HL-60 (cell line): ENCODE measurements at regions not wholly inside any gene's neighbourhood (a gene's known extent, or its start where the extent isn't known, plus 50 kb on each side); places are given as distances from the start of the nearest gene placed in this dataset.

Experiments used
- DNase-seq, 2 experiments: peaks; one replicate each; pipeline ENCODE4 v3.0.0-alpha.2; 2010 to 2020; ENCODE audit warnings: low read depth in 1 of 2, low spot score in 1 of 2
- H3K27ac ChIP-seq: fragments of 250-450 bp; sonication (Bioruptor Pico); replicated peaks from 2 replicates; pipeline ENCODE4 v1.5.1; 2020; ENCODE audit warnings: mild to moderate bottlenecking, moderate library complexity
- H3K27me3 ChIP-seq: fragments of 250-450 bp; sonication (Bioruptor Pico); 2 replicates; pipeline ENCODE4 v1.5.1; 2021; ENCODE audit warnings: mild to moderate bottlenecking, moderate library complexity; ENCODE audit not compliant: insufficient read depth, poor library complexity, severe bottlenecking
- H3K4me3 ChIP-seq: replicated peaks from 2 replicates; pipeline ENCODE4 v1.5.1; 2011; ENCODE audit warnings: mild to moderate bottlenecking, control low read depth, low read length; ENCODE audit not compliant: insufficient read depth
- CTCF ChIP-seq: IDR thresholded peaks from one replicate; pipeline ENCODE4 v1.5.1; 2011; ENCODE audit warnings: low read length, control low read depth, inconsistent platforms; ENCODE audit not compliant: insufficient read depth
- GABPA ChIP-seq: IDR thresholded peaks from 2 replicates; pipeline ENCODE4 v1.6.1; 2012; ENCODE audit warnings: low read depth
- POLR2AphosphoS5 ChIP-seq: IDR thresholded peaks from 2 replicates; pipeline ENCODE4 v1.6.1; 2012; ENCODE audit warnings: low read depth
- REST ChIP-seq: IDR thresholded peaks from 2 replicates; pipeline ENCODE4 v1.6.1; 2012; ENCODE audit warnings: low read depth; ENCODE audit not compliant: insufficient replicate concordance
- SPI1 ChIP-seq: IDR thresholded peaks from 2 replicates; pipeline ENCODE4 v1.6.1; 2012; ENCODE audit warnings: low read depth, mild to moderate bottlenecking, borderline replicate concordance

- H3K4me3 ChIP-seq: no peak overlapping the region
- H3K27me3 ChIP-seq: no peaks in the 10 kb centered on the region
- TF ChIP-seq REST (no peak), POLR2AphosphoS5 (no peak), CTCF (no peak)
- DNase-seq: no peak
- H3K27ac ChIP-seq: no peak overlapping the region
These were observed 90.7 kb upstream of the PTPRM start for GRCh38 chr18:7476386-7476785.

- no peak overlapping the region for H3K27ac ChIP-seq
- no peak overlapping the region for H3K4me3 ChIP-seq
- TF ChIP-seq SPI1 (no peak), POLR2AphosphoS5 (no peak), GABPA (no peak), CTCF (no peak), REST (no peak)
- no peak for DNase-seq
- no peaks in the 10 kb centered on the region for H3K27me3 ChIP-seq
These were observed 87.4 kb upstream of the PTPRM start for GRCh38 chr18:7479756-7480155.

- H3K27me3 ChIP-seq: no peaks in the 10 kb centered on the region
- TF ChIP-seq SPI1: no peak
- no peak for TF ChIP-seq POLR2AphosphoS5
- TF ChIP-seq GABPA: no peak
- TF ChIP-seq CTCF: no peak
- TF ChIP-seq REST: no peak
- H3K27ac ChIP-seq: no peak overlapping the region
- DNase-seq: no peak
- H3K4me3 ChIP-seq: no peak overlapping the region
These were observed 86.2 kb upstream of the PTPRM start for GRCh38 chr18:7480879-7481278.
